NCI-H82 (cell line): ENCODE measurements at regions not wholly inside any gene's neighbourhood (a gene's known extent, or its start where the extent isn't known, plus 50 kb on each side); places are given as distances from the start of the nearest gene placed in this dataset.

Source experiments
- DNase-seq: peaks from one replicate; lab custom pipeline; 2025; lab: John Stamatoyannopoulos, UW

DNA sequence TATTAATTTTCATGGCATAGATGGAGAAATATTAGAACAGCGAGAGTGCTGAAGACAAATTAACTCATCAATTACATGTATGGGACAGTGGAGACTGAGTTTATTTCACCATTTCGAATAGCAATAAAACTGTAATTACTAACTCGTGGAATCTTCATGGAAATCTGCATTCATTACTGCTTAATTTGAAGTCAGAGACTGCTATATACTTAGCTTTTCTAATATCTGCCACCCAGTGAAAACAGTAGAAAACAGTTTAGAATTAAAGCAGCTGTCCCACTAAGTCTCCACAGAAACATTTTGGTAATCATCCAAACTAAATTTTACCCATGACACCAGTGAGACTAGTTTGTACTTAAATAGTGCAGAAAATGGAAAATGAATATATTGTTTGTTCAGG lies 56.8 kb downstream of the IZUMO3 start:
- no peak for DNase-seq

DNA sequence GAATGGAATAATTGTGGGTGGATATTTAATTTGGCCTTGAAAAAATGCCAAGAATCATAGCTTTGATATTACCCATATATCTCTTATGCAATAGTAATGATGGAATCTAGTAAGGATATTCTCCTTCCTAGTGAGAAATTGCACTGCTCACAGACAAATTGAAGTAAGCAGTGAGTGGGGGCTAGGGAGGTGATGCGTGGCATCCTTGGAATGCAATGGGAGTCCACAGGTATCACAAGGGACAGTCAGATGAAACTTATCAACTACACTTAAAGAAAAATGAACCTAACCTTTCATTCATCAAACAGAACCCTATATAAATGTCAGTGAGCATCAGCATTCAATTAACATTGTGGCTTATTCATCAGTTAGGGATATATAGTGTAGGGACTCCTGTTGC lies 57.8 kb downstream of the IZUMO3 start:
- no peak for DNase-seq

DNA sequence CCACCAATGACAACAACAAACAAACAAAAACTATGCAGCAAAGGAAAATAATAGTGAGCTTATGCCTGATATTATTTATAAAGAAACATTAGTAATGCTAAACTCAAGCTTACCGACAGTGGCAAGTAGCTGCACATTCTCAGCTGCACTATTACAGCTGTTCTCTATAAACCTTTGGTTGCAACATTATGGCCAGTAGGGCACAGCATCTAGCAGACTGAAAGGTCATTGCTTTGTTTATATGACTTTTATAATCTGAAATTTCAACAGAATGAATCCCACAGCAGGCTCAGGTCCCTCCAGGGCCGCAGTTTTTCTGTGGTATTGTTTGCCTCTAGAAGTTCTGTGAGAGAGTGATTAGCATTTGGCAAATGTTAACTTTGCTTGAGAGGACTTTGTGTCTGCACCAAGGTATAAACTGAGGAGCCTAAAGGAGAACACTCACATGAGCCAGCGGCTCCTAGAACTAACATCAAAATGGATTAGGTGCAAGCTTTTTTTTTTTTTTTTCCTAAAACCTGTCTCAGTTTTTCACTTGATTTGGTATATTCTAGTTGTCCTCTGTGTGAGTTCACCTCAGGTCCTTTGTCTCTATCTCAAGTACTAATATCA lies 58.3 kb downstream of the IZUMO3 start:
- no peak for DNase-seq

DNA sequence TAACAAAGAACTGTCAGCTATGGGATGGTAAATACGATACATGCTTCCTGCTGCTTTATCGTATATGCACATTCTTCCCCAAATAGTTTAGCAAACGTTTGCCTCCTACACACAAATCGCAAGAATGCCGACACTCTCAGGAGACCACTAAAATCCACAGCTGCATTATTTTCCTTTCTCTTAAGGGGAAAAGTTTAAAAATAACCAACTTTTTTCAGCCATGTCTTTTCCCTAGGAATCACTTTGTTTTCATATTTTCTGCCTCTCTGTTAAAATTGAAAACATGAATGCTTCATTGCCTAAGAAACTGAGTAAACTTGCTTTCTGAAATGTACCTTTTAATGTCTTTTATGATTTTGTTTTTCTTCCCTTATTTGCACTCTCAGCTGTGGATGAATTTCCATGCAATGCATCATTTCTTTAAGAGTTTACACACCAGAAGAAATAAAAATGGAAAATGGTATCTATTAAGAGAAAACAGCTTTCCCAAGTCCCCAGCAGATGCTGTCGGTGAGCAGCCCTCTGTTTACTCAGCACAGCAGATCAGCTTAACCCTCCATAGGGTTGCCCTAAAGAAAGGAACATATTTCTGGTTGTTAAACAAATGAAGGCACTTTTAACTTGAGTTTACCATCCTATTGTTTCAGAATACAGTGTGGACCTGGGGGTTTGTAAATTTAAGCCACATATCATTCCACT lies 66.2 kb downstream of the IZUMO3 start:
- peak; percentile 1 for DNase-seq

DNA sequence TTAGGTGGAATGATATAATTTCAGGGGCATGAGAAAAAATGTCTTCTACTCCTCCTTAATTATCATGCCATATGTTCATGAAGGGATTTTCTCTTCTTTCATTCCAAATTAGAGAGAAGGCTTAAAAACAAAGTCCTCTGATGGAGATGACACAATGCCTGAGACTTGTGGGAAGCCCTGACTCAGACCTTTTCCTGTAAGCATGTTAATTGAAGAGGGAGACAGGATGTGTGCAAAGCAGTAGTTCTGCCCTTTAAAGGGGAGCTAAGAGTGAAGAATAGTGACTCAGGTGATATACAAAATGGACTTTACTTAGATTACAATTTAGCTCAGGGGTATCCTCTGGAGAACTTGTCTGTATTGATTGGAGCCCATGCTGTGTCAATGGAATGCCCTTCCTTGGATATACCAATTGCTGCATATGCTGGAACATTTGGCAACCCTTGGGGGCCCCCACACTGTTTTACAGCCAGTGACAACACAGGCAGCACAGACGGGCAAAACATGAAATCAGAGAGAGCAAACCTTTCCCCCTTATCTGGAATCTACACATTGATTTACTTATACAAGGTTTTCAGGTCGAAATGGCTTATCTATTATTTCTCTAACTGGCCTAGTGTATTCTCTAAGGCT lies 81.3 kb downstream of the IZUMO3 start:
- DNase-seq, result peak; percentile 34

DNA sequence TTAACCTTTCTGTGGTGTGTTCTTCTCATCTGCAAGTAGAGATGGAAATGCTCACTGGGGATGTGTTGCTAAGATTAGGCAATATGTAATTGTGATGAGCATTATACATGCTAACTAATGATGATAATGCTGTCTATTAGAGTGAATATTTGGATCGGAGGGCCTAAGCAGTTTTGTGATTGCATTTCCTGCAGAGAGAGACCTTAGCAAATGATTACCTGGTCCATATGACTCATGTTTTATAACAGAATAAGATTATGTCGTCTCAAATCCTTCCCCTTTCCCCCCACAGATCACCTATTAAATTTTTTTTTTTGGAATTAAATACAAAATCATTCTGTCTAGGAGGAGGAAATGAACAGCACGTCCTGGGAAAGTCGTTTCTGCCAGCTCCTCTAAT lies 82.7 kb downstream of the IZUMO3 start:
- no peak for DNase-seq

DNA sequence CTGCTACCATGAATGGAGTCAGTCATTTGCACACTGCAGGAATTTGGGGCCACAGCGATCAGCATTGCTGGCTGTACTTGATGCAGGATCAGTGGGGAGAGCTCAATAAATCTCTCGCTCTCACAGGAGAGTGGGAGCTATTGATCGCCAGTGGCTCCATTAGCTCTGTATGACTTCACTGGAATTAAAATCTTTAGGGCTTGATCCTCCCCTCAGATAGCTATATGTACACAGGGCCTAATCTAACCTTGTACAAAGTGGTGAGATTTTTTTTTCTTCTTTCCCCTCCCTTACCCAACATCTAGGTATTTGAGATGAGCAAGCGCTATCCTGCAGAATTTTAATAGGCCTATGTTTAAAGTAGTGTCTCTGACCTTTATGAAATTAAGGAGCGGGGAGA lies 84.9 kb downstream of the IZUMO3 start:
- no peak for DNase-seq

DNA sequence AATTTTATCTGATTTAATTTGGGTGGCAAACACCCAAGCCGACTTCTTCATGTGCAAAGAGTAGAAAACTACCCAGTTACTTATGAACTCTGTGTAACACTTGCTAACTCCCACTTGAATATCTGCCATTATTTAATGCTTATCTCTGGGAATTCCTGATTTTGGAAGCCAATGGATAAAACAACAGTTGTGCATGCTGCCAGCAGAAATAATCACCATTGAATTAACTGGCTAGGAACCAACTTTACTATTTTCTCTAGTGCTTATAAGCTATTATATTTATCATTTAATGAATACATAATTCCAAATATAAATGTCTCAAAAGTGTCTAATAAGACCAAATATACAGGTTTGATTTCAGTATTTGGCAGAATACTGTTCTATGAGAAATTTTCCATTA lies 85.7 kb downstream of the IZUMO3 start:
- DNase-seq, result no peak

DNA sequence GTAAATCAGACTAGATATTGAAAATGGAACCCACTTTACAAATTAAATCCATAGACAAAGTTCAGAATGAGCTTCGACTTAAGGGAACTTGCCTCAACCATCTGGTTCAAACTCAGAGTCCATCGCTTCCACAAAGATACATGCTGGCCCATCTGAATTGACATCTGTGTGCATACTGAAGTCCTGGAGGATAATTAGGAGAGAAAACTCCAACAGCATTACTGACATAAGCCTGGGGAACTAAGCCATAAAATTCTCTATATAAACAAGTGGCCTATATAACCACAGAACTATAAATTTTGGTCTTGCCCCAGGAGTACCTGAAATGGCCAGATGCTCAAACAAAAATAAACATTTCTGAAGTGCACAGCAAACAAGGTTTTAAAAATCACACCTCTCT lies 94.4 kb downstream of the IZUMO3 start:
- peak; percentile 1 for DNase-seq

DNA sequence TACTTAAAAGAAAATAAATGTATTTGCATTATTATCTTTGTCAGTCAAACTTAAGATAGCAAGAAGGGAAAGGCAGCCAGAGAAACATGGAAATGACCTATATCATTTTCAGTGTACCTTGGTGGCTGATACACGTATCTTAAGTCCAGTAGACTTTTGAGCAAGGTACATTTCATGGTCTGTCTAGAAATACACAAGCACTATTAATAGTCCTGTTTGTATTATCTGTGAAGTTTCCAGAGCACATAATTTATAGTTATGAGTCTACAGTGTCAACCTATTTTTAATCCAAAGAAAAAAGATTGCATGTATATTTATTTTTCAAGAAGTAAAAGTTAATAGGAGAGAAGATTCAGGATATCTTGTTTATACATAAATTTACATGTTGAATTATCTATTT lies 95.7 kb downstream of the IZUMO3 start:
- no peak for DNase-seq

DNA sequence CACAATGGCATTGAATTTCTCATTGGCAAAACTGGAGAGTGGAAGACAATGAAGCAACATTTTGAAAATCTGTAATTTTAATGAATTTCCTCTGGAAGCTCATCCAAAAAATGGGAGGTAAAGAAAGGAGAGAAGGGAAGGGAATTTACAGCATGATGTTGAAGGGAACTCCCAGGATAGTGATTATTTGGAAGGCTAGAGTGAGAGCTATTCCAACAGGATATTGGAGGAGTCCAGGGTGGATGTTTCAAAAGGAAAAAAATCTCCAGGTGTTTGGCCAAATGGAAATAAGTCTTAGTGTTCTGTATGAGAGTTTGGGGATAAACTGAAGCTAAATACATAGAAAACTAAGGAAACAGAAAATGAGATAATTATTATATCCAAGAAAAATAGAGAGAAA lies 106.2 kb downstream of the IZUMO3 start:
- no peak for DNase-seq

DNA sequence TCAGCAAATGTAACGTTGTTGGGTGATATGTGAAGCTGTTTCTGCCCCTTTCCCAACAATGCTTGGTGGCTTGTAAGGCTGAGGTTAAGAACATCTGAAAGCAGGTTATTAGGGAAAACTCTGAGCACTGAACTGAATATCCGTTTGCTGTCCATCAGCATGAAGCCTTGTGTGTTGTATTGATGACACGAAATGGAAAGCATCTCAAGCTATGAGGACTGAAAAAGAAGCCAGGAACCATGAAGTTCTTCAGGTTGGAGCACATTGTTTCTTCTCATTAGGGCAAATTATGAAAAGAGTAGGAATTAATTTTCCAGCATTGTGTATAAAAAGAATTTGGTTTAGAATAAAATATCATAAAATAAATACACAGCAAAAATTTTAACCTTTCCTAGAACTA lies 106.8 kb downstream of the IZUMO3 start:
- no peak for DNase-seq

DNA sequence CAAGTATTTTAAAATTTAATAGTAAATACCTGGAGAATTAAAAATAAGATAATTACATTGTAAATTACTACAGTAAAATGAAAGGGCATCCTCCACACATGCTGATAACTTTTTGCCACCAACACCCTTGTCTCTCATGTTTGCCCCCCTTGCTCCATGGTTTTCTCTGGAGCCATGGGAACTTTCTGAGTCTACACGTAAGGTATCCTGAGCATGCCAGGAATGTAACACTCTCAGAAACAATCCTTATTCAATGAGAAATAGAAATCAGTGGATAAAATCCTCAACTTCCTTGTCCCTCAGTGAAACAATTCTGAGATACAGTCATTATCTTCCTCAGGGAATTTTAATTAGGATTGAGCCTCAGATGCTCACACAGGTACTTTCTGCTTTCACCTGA lies 108.9 kb downstream of the IZUMO3 start:
- no peak for DNase-seq

DNA sequence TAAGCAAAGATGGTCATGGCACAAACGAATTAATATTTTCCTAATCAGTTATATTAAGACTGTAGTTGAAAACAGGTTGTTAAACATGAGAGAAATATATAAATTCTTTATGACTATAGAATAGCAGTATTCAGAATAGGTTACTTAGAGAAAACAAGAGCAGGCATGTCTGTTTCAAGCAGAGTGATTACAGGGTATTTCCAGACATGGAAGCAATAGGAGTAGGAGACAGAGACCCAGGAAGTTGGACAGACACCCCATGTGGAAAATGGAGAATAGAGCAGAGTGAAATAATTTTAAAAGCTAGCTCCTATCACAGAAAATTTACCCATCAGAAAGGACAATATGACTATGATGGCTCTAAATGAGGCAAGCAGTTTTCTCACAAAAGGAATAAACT lies 111.5 kb downstream of the IZUMO3 start:
- no peak for DNase-seq

DNA sequence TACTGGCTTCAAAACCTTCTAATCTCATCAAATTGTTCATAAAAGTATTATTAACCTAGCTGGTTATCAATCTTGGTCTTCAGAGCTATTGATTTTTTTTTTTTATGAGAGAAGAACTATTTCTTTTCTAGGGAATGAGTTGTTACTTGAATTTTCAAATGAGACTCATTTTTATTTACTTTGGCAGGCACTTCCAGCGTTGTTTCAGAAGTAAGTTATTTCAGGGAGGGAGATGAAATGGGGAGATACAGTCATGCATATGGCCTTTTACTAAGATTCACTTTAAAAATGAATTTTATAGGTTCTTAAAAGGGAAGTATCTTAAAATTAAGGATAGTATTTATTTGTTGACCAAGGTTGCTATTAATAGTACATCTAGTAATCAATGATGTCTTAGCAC lies 129.6 kb downstream of the IZUMO3 start:
- DNase-seq, result no peak

DNA sequence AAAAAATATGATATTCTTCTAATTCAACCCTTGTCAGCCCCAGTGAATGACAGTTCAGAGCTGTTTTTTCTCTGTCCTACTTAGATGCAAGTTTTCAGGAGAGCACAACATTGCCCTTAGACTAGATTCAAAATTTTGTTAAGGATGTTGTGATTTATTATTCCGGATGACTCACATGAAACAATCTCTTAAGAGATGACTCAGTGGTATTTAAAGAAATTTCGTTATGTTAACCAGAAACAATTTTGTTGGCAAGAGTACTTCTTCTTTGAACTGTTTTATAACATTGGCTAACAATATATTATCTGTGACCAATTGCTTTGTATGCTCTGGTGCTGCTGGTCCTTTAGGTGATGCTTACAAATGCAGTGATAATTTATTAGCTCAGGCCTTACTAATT lies 132.0 kb downstream of the IZUMO3 start:
- DNase-seq, result no peak

DNA sequence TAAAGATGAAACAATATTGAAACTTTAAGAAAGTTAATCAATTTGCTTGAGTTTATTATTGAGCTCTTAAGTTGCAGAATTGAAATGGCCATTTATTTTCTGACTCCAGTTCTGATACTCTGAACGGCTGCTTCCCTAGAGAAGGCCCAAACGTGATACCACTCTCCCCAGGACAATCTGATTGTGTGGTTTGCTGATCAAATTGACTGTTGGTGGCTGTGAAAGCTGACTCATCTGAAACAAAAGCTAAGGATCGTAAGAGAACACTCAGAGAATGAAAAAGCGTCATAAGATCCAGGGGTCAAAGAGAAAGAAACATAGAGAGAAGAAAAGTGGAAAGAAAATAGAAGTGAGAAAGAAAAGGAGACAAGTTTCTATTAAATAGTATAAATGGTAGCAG lies 147.2 kb downstream of the IZUMO3 start:
- DNase-seq, result no peak

DNA sequence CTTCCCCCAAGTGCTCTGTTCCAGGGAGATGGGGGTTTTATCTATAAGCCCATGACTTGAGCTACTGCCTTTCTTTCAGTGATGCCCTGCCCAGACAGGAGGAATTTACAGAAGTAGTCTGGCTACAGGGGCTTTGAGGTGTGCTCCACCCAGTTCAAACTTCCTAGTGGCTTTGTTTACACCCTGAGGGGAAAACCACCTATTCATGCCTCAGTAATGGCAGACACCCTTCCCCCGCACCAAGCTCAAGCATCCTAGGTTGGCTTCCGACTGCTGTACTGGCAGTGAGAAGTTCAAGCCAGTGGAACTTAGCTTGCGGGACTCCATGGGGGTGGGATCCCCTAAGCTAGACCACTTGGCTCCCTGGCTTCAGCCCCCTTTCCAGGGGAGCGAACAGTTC lies 154.6 kb downstream of the IZUMO3 start:
- DNase-seq, result no peak

DNA sequence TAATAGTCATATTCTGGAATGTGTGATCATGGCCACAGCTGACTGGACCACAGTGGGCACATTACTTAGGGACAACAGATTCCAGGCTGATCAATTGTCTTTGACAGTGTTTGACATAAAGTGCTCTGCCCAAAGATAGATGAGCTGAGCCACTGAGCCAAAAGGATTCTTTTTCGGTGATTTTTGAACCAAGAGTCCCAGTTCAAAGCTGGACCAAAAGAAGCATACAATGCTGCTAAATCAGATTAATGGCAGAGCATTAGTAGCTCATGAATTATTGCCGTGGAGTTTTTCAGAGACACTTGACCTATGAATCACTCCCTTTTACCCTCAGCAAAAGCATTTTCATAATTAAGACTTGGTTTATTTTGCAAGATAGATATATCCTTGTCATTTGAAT lies 160.6 kb downstream of the IZUMO3 start:
- DNase-seq, result no peak

DNA sequence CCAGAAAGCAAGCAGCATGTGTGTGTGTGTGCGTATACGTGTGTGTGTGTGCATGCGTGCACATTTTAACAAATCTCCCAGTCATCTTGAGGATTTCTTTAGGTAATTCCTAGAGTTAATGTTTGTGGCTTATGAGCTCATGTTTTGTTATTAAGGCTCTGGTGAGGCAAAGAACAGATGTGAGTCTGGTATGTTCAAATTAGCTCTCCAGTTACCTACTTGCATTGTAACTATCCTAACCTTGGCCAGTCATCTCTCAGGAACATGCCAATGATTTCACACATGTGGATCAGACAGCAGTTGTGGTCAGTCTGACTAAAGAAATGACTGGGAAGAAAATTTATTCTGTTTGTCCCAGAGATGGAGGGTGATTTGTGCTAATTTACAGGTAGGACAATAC lies 163.1 kb downstream of the IZUMO3 start:
- no peak for DNase-seq

DNA sequence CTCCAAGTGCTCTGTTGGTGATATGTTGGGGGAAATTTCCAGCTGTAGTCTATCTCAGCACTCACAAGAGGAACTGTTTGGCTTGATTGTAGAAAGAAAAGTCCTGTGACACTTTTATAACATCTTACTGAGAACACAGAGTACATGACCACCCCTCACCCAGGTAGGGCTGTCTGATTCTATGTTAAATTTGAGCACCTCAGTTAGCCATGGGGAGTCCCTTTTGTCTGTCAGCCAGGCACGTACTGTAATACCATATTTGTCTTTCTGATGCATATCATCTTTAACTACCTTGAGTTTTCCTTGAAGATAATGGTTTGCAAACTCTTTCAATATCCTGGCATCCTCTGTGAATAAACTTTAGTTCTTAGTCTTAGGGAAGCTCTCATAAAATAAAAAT lies 164.5 kb downstream of the IZUMO3 start:
- no peak for DNase-seq

DNA sequence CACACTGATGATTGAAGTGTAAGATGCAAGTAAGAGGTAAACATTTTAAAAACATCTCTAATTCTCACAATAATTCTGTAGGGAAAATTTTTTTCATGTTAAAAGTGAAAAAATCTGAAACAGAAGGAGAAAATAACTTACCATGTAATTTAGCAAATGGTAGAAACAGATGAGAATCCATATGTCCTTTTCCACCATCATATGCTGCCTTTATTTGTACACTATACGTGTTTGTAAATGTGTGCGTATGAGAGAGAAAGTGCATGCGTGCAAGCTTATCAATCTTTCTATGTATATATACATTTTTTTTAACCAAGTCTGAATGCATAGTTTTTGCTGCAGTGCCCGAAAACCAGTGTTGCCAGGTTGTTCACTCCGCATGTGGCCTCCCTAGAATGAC lies 186.7 kb downstream of the IZUMO3 start:
- DNase-seq, result no peak

DNA sequence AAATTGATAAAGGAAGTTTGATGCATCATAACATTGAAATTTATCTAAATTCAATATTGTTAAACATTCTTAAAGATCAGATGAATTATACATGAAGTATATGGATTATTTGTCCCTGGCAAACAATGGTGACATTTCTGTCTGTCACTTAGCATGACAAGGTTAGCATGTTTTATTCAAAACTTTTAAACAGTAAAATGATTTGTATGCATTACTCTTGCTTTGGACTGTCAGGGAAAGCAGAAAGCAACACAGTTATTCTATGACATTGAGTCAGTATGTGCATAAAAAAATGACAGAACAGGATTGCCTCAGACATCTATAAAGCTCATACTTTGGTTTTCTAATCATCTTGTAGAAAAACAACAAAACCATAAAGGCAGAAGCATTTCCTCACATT lies 193.7 kb downstream of the IZUMO3 start:
- DNase-seq, result no peak

DNA sequence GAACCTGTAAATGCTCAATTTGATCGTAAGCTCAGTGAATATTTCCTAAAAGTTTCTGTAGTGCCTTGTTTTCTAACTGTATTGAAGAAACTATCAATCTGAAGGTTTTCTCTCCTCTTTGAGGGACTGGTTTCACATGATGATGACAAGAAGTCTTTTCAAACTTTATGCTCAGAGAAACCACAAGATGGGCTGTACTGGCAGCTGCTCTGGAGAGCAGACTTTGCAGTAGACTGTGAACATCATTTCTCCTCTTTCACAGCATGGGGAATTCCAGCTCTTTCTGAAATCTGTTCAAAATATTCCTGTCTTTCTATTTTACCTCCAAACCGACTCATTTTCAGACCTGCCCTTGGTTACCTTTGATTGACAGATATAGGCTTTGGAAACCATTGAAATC lies 194.4 kb downstream of the IZUMO3 start:
- no peak for DNase-seq
